Left forelimb (tissue), 1 donor: ENCODE measurements at regions not wholly inside any gene's neighbourhood (a gene's known extent, or its start where the extent isn't known, plus 50 kb on each side); places are given as distances from the start of the nearest gene placed in this dataset.

ENCODE experiments used
- DNase-seq: peaks from one replicate; pipeline ENCODE4 v3.0.0-alpha.2; 2018; ENCODE audit warnings: low spot score

DNA sequence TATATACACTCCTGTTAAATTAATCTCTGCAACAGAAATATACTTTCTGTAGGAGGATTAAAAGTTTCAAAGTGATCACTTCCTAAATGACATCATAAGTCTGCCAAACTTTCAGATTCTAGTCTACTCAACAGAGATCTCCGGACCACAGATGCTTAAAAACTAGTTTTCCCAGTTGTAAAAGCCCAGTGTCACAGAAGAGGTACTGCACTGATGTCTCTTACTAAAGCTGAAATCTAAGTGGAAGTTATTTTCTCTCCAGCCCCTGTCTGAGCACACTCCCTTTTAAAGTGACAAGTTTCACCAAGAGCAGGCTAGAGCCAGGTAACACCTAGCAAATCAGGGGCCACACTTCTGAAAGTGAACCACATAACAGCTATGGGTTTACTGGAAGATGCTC lies 71.6 kb upstream of the DST start:
- DNase-seq, result no peak

DNA sequence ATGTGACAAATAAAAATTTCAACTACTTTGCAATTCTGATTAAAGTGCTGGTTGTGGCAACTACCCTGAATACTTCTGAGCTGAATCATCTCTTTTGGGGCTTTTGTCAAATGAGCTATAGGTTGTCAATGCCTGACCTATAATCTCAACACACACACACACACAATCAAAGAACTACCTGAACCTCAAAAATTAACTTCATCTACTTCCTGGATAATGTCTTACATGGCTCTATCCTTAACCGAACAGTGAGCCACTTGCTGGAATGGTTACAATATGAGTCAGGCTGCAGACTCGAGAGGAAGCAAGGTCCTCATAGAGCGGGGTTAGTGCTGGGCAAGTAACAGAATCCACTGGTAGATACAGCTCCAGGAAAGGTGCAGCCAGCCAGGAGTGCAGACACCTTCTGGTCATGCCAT lies 70.6 kb upstream of the DST start:
- DNase-seq, result no peak

- DNase-seq, result no peak
Measured at GRCh38 chr6:56710967-56711366, 68.3 kb upstream of the DST start.

DNA sequence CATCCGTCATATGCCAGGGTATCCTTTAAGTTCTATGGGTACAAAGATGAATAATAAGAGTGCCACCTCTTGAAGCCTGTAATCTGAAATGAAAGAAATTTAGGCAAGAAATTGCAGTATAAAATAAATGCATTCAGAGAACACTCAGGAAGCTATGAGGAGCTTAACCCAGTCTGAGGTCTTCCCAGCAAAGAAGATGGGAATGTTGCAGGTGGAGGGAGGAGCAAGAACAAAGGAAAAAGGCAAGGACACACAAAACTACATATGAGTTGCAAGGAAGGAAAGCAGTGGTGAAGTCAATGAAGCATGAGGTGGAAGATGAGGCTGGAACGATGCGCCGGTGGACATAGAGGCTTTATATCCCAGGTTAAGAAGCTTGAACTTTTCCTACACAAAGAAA lies 67.0 kb upstream of the DST start:
- DNase-seq, result no peak

DNA sequence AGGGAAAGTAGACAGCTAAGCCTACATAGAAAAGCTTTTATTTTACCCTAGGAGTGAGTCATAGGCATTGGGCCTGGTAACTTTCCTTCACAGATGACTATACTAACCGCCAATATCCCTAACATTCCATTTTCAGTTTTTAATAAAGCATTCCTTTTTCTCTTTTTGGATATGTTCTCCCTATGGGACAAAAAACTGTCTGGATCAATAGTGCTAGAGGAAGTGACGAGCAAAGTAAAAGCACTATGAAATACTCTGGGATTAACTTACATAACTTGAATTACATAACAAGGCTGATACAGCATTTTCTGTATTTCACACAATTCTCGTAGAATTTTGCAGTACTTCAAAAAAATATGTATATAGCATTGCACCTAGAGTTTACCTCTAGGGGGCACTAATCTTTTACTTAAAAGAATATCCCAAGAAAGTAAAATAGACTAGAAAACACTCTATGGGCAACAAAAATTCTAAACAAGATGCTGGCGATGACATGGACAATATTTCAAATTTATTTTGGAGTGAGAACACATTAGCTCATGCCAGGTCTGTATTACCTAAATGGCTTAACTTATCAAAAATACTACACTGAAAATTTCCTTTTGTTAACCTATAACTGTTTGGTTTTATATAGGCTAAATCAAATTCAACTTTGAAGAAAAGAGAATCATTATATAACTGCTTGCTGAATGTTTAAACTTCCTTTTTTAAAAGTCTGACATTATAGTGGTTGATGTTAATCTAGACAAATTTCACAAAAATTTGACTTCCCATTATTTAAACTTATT lies 66.3 kb upstream of the DST start:
- no peak for DNase-seq

GRCh38 chr6:56706981-56707726 lies 64.5 kb upstream of the DST start:
- no peak for DNase-seq

- DNase-seq, result no peak
Measured at GRCh38 chr6:56699066-56699654, 56.5 kb upstream of the DST start.

- DNase-seq, result no peak
Measured at GRCh38 chr6:56695702-56696101, 53.0 kb upstream of the DST start.

DNA sequence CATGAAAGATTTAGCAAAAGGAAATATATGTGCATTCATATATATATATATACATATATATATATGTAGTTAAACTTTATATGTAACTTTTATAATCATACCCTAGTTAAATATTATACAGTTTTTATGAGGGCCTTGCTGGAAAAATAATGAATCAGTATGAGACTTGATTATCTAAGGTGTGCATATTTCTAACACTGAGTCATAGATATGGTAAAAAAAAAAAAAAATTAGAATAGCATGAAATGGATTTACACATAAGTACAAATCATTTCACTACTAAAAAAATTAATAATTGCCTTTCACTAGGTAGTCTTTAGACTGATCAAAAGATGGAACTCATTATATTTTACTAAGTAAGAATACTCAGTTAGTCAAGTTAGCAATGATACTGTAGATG lies 51.3 kb upstream of the DST start:
- DNase-seq, result no peak

DNA sequence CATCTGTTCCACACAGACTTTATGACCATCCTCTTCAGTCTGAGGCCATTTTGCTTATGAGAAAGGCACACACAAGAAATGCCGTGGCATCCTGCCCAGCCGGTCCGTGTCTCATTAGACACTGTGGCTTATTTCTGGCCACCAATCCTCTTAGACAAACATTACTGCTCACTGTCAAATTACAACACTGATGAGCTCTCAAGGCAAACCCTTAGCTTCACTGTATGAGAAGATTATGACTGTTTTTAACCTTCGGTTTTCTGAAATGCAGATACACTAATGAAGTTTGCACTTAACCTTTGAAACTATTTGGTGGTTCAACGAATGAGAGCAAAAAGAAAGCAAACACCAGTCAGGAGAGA lies 50.5 kb upstream of the DST start:
- DNase-seq, result no peak

DNA sequence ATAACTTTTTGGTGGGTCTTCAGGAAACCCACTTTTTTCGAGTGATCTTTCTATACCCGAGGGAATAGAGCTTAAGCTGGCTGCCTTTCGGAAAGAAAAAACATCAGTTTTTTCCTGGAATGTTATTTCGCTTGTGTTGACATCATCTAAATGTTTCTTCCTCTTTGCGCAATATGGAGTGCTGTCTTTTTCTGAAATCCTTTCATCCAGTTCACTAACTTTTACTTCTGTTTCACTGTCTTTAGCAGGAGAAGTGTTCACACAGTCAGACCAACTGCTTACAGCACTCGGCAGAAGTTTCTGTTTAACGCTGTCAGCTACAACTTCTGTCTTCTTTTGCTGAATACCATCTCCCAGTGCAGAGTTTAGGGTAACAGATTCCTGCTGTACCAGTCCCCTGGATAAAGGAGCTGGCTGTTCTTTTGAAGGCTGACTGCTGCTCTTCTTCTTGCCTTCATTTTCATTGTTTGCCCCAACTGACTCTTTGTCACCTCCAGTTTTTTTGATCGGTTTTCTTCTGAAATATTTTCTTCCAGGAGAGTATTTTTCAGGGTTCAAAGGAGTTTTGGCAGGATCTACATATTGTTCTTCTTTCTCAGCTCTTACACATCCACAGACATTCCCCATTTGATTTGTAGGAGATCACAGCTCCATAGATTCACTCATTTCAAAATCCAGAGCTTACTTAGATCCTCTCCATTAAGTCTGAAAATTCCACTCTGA lies 50.0 kb upstream of the DST start:
- DNase-seq, result no peak
